GM18498 (cell line): ENCODE measurements at regions not wholly inside any gene's neighbourhood (a gene's known extent, or its start where the extent isn't known, plus 50 kb on each side); places are given as distances from the start of the nearest gene placed in this dataset.

Source experiments
- ATAC-seq: cut with Tn5 transposase; IDR thresholded peaks from one replicate; pipeline ENCODE4 v1.9.1; 2021; ENCODE audit warnings: mild to moderate bottlenecking, moderate library complexity; ENCODE audit not compliant: unreplicated experiment

DNA sequence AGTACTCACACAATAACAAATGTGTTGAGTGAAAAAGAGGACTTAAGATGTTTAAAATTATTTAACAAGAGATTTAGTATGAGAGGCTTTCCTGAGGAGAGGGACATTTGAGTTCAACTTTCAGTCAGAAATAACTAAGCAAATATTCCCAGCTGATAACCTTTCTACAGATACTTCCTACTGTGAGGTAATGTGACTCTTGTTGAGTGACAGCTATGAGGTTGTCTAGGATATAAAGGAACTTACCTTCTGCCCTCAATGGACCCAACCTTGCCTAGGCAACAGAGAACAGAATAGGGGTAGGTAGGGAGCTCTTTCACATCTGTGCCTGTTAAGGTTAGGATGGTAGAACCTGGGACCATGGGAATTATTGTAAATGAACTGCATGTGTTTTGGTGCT, 54.7 kb downstream of the GLUD2 start:
- ATAC-seq, result no peak

DNA sequence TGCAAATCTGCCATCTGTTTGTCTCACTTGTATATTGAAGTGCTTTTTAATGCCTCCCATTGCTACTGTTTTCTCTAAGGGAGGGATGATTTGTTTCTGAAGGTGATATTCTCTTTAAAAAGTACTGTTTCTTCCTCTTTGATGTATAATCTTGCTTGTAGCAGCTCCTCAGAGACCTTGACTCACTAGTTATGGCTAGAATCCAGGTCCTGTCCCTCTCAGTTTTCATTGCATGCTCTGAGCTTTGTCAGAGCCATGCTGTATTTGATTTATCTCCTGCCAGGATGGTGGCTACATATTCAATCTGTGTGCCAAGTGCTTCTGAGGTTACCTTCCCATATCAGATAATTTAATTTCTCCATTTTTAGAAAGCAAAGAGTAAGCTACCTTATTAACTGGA, 56.0 kb downstream of the GLUD2 start:
- no peak for ATAC-seq

DNA sequence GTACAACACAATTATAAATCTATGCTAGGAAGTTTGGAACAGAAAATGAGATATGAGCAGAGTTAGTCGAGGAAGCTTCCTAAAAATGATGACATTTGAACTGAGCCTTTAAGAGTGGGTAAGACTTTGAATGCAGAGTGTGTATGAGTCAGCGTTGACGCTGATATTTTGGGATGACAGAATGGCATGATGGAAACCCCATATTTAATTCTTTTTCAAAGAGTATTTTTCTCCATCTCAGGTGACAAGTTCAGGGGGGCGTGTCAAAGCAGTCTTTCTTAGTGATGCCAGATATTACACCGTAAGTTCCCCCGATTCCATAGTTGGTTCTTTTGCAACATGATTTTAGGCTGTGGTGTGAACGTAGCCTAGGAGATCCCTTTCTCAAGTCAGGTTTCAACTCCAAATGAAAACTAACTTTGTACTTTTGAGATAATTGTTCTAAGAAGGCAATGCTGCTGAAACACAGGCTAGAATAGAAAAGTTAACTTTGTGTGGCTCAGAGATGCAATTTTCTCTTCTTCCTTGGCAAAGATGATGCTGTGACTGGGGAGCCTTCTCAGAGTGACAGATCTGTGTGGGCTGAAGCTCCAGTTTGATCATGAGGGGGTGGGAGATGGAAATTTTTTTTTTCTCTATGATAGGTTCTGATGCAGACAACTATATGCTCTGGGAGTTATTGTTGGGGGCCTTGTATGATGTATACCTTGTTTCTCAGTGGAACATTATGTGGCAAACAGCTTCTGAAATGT, 59.2 kb downstream of the GLUD2 start:
- ATAC-seq, result no peak

DNA sequence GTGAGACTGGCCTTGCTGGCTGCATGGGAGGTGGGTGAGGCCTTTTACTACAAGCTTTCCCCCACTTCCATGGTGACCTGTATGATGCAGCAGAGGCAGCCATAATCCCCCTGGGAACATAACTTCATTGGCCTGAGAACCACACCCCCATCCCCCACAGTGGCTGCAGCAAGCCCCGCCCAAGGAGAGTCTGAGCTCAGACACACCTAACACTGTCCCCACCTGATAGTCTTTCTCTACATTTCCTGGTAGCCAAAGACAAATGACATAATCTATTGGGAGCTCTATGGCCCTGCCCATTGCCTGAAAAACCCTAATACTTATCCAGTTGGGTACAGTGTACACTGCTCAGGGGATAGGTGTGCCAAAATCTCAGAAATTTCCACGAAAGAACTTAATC, 62.6 kb downstream of the GLUD2 start:
- ATAC-seq, result no peak

DNA sequence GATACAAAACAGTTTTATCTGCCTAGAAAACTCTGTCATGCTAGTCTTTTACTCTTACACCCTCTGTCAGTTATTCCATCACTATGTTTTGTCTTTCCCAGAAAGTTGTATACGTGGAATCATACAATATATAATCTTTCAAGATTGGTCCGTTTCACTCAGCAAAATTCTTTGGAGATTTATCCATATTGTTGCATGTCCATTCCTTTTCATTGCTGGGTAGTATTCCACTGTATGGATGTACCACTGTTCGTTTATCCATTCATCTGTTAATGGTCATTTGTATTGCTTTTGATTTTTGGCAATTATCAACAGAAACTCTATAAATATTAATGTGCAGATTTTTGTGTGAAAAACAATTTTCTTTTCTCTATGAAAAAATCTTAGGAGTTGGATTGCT, 63.1 kb downstream of the GLUD2 start:
- no peak for ATAC-seq

DNA sequence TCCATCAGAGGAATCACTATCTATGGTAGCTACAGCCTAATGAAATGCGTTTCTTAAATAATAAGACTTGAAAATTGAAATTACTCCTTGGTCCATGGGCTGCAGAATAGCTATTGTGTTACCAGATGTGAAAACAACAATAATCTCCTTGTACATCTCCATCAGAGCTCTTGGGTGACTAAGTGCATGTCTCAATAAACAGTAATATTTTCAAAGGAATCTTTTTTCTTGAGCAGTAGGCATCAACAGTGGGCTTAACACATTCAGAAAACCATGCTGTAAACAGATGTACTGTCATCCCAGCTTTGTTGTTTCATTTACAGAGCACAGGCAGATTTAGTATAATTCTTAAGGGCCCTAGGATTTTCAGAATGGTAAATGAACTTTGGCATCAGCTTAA, 67.3 kb downstream of the GLUD2 start:
- ATAC-seq, result no peak

DNA sequence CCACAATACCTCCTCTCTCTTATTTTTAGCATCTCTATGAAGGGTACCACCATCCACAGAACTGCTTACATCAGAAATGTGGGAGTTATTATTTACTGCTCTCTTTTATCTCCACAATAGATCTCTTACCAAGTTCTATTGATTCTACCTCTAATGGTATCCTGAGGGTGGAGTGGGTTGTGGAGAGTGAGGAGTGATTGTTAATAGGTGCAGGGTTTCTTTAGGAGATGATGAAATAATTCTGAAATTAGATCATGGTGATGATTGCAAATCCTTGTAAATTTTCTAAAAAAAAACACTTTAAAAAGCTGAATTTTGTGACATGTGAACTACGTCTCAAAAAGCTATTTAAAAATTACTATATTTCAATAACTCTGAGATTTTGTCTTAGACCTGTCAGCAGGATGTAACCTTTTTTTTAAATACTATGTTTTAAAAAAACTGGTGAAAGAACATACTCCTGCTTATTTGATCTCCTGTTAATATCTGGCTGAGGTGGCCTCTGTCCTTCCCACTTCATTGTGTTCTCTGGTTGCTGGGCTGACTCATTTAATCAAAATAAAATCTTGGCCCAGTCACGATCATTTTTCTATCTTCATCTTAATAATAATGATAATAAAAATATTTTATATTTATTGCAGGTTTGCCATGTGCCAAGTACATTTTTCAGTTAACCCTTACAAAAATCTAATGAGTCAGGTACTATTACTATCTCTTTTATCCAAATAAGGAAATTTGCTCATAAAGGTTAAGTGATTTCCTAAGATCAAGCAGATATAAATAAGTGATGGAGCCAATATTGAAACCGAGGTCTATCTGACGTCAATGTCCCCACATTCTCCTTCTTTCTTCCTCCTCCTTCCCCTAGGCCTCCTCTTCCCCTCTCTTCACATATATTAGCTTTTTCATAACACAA, 73.5 kb downstream of the GLUD2 start:
- no peak for ATAC-seq

DNA sequence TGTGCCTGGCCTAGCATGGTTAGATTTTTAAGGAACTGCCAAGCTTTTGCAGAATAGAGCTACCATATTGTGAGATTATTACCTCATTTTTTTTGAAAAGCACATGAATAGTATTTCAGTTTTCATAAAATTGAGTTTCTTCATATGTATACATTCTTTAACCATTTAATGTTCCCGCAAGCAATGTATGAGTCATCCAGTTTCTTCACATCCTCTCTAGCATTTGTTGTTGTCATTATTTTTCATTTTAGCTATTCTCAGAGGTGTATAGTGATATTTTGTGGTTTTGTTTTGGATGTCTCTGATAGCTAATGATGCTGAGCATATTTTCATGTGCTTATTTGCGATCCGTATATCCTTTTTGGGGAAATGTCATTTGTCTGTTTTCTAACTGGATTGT, 74.9 kb downstream of the GLUD2 start:
- ATAC-seq, result no peak

DNA sequence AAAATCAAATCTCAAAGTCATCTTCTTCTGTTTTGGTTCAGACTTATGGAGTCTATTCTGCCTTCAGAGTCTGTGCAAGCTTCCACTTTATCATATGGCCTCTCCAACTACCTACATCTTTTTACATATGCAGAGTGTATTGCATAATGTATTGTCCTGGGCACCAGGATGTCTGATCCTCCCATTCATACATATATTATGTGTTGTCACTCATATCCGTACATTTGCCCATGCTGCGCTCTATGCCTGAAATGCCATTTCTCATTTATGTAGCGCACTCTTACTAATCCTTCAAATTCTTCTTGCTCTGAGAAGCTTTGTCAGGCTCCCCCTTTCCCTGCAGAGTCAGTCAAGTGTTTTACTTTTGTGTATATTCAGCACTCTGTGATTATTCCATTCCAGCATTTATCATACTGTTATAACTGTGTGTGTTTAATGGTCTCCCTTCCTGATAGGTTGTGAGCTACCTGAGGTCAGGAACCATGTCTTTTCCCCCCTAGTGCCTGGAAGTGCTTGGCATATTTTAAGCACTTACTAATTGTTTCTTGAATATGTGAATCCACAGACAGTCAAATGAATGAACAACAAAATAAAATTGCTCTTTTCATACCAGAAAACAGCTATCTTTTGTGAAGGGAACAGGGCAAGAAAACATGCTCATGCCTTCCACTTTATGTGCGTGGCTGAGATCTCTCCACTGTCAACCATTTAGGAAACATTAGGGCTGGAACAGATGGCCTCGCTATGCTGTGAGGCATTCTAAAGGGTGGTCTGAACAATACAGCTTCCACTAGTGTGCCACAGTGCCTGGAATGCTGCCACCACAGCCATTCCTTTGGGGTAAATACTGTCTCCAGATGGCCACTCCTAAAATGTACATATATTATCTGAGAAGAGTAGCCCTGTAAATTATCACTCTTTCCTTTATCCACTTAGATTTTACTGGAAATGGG, 81.8 kb downstream of the GLUD2 start:
- no peak for ATAC-seq

DNA sequence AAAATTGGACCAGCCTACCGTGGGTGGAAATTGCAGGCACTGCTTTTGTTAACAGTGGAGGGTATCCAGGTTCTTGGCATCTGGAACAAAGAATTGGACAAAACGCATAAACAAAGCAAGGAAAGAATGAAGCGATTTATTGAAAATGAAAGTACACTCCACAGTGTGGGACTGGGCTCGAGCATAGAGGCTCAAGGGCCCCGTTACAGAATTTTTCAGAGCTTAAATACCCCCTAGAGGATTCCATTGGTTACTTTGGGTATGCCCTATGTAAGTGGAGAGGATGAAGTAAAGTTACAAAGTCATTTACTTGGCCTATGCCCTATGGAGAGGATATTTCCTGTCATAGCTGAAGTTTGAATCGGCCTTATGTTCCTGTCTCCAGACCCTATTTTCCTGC, 85.3 kb downstream of the GLUD2 start:
- ATAC-seq, result no peak

DNA sequence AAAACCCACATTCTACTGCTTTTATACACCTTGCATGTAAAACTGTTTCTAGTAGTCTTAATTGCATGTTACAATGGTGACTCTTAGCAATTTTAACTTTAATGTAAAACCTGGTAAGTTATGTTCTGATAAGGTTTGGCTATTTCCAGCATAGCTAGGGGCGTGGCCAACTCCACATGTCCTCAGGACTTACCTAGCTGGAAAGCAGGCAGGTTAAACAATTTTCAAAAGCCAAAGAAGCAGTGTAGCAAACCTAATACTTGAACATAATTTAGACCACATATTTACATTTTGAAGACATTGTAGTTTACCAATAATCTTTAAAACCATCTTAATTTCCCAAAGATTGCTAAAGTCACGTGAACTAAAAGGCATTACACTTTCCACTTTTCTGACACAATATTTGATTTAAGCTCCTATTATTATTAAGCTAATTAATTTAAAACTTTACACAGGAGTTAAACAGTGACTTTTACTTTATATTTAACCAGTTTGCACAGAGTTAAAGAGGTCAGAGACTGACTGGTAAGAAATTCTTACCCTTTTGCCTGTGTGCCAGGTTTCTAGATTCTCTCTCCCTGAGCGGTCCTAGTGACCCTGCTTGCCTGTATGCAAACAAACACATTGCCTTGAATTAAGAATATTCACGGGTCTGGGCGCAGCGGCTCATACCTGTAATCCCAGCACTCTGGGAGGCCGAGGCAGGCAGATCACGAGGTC, 88.2 kb downstream of the GLUD2 start:
- ATAC-seq, result no peak

DNA sequence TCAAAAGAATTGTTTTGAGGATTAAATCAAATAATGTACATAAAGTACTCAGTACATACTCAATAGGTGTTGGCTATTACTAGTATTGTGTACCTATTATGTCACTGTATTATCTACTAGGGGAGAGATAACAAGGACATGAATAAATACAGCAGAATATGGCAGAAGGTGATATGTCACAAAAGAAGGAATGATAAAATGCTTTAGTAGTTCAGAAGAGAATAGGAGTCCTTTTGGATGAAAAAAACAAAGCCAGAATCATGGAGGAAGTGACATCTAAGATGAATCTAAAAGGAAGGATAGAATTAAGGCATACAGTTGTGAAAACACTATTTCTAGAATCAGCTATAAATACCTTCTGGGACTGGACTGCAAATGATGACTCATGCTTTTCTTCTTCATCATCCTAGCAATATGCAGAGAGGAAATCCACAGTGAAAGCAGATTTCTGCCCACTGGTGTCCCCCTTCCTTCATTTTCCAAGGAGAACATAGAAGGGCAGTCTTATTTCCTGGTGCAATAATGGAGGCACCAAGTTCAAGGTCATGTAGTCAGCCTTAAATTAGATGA, 98.7 kb downstream of the GLUD2 start:
- no peak for ATAC-seq

DNA sequence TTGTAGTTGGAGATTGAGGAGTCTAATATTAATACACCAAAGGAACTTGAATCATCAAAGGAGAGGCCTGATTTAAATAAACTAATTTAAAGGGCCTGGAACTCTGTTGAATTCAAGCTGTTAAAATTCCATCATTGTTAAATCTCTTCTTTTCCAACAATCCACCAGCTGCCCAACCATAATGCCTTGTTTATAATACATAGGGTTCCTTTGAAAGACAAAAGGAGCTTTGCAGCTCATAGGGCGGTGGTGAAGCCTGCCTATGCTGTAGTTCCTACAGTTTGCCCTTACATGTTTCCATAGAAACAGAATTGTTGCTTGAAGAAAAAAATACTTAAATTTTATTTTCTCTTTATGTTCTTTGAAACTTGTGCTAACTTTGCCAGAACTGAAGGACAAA, 102.8 kb downstream of the GLUD2 start:
- ATAC-seq, result no peak

DNA sequence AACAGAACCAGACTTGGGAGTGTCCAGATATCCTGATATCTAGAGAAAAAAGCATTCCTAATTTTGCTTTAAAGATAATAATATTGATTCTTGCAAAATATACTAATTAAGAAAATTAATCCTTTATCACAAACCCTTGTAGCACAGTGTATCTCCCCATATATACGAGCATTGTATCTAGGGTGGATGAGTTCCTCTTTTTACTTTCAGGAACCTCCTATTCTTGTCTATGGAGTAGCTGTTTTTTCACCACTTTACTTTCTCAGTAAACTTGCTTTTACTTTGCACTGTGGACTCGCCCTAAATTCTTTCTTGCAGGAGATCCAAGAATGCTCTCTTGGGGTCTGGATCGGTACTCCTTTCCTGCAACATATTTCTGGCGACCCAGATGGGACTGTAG, 103.9 kb downstream of the GLUD2 start:
- ATAC-seq, result peak; percentile 71

DNA sequence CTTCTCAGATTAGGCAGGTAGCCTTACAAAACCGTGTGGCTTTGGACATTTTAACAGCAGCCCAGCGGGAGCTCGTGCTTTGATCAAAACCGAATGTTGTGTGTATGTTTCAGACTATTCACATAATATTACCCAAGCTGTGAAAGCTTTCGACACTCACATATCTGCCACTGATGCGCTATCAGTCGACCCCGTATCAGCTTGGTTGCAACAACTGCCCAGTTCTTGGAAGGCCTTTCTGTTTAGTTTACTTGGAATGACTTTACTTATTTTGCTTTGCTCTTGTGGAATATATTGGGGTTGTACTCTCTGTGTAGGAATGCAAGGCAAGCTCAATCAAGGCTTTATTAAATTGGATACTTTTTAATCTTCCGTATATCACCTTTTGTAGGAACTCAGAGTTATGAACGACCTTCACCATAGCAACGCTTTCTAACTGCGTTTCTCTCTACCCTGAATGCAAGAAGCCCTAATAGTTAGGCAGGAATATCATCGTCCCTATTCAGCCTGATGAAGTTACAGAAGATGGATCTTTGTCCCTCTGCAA, 107.5 kb downstream of the GLUD2 start:
- no peak for ATAC-seq

DNA sequence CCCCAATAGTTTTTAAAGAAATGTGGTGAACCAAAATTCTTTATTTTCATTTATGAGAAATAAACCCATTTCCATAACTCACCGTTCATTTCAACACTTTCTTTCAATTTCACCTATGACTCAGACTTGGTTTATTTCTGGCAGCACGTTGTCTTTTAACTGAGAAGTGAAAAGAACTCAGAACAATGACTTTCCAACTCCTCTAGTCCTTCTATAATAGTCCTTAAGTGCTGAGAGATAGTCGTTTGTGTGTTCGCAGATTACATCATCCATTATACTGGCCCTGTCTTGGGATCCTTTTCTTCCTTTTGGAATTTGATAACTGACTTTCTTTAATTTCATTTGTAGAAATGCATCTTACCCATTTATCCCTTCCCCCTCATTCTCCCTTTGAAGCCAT, 113.6 kb downstream of the GLUD2 start:
- ATAC-seq, result peak; percentile 84

DNA sequence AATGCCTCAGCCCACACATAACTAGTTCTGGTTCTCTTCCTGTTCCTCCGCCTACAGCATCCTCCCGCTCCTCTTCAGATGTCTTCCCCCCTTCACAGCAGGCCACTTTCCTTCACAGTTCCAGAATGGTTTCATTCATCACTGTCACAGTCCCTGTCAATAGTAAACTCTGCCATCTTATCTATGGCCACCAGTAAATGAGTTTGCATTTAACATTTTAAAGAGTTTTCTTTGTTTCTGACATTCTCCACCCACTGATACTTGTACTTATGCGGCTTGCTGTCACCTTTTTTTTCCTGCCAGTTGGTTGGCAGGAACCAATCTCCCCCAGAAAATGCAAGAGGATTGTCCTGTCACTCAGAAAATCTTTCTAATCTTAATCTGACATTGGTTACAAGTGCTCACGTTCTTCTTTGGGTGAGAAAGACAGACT, 114.1 kb downstream of the GLUD2 start:
- ATAC-seq, result peak; percentile 68

DNA sequence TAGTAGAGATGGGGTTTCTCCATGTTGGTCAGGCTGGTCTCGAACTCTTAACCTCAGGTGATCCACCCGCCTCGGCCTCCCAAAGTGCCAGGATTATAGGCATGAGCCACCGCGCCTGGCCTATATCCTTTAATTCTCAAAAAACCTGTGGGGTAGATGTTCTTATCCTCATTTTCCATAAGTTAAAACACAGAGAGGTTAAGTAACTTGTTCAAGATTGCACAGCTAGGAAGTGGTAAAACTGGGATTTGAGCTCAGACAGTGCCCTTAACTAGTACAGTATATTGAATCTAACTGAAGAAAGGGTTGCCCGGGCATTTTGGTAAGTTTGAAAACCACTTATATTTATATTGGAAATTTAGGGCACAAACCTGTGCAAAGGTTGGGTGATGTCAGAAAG, 116.0 kb downstream of the GLUD2 start:
- ATAC-seq, result no peak

DNA sequence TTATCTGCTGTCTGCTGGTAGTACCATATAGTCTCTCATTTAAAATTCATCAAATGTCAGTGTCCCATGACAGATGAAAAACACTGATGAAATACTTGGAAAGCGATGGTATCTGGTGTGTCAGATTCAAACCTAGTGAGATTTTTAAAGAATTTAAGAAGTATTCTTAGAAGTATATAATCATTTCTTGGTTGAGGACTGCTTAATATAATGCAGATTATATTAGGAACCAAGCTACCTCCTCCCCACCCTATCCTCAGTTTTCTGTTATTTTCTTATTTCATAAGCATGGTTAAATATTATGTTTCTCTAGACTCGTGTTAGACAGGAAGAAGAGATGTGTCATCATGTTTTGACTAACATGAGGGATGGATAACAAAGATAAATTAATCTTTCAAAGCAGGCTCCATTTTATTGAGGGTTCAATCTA, 118.5 kb downstream of the GLUD2 start:
- ATAC-seq, result no peak
